Hypothalamus (tissue), 51 donors: ENCODE measurements at regions not wholly inside any gene's neighbourhood (a gene's known extent, or its start where the extent isn't known, plus 50 kb on each side); places are given as distances from the start of the nearest gene placed in this dataset.

Experiments used
- DNase-seq, 51 donors: peaks; one replicate each; lab custom pipeline; 2025; lab: John Stamatoyannopoulos, UW

DNA sequence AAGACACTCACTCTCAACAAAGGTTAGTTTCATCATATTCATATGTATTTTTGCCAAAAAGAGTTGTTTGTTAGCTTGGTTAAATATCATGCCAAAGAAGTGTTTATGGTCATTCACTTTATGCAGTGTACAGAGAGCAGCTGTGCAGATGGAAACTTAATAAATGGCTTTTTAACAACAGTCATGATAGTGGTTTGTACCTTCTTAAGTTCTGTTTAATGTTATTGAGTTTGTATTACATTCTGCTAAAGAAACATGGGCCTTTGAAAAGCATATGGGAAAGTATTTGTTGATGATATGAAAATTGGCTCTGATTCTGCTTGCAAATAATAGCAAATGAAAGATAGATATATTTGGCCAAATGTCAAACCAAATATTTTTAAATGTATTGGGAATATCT, 607.3 kb downstream of the NCAM2 start:
- DNase-seq = no peak

DNA sequence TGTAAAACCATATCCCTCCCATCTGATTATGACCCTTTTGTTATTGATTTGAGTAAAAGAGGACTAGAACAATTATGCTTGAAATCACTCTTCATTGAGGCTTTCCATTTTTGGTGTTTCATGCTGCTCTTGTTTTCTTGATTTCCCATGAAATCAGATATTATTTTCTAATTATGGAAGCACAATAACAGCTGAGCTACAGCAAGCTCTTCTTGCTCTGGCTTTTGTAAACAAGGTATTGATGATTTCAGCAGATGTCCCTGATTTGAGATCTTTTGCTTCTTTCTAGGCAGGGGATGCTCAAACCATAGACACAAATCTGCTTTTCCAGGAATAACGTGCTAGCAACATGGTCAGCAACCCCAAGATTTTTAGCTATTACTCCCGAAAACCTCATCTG, 607.8 kb downstream of the NCAM2 start:
- no peak for DNase-seq

DNA sequence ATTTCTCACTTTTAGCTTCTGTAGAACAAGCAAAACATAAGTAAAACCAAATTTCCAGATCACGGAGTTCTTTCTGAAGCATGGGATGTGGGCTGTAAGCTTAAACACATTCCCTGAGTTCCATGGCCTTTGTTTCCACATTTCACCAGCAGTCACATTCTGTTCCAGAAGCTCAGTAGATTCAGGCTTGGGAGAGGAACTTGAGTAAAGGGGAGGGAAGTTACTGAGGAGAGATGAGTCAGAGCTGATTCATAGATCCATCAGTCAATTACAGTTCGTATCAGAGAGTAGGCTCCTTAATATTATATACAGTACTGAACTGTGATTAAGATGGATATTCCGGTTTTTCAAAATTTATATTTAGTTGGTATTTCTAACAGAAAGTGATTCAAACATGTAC, 614.3 kb downstream of the NCAM2 start:
- DNase-seq = peak in 1 of 51 donors; percentile 36

- DNase-seq = no peak
Measured at GRCh38 chr21:21614966-21615365, 616.8 kb downstream of the NCAM2 start.

- DNase-seq = no peak
Measured at GRCh38 chr21:21622460-21623234, 624.4 kb downstream of the NCAM2 start.

DNA sequence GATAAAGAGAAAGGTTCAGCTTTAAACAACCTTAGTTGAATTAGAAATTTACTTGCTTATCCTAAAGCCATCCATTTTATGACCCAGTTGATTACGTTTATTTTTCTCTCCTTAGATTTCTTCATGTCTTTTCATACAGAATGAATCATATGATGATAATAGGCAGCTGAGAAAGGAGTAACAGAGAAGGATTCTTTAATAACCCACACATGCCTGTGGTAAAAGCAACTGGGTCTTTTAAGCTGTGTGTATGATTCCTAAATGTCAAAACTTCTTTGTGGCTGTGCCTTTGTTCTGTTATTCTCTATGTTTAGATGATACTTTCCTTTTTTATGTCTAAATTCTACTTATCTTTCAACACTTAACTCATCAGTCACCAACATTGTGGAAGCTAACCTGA, 626.5 kb downstream of the NCAM2 start:
- no peak for DNase-seq

- DNase-seq = peak in 2 of 51 donors; percentile 1
Measured at GRCh38 chr21:21631961-21632360, 633.8 kb downstream of the NCAM2 start.

GRCh38 chr21:21632926-21633325, 634.7 kb downstream of the NCAM2 start:
- no peak for DNase-seq

- DNase-seq = no peak
Measured at GRCh38 chr21:21661741-21662140, 663.5 kb downstream of the NCAM2 start.

GRCh38 chr21:21662776-21663175, 664.6 kb downstream of the NCAM2 start:
- DNase-seq = no peak

DNA sequence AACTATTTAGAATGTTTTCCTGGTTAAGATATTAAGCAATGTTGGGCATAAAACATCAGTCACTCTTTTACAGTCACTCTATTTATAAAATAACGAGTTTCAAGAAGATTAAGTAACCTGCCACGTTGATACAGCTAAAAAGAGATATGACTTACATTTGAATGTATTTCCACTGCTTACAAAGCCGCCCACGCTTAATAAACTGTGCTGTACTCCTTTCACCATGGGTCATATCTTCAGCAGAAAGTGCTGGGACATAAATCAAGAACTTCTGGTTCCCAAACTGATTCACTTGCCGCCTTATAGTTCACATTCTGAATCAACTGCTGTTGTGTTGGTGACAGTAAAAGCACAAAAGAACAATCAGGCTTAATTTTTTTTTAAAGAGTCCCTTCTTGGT, 666.7 kb downstream of the NCAM2 start:
- DNase-seq = no peak

GRCh38 chr21:21666689-21667088, 668.5 kb downstream of the NCAM2 start:
- DNase-seq = no peak

GRCh38 chr21:21668198-21668597, 670.0 kb downstream of the NCAM2 start:
- DNase-seq = no peak

DNA sequence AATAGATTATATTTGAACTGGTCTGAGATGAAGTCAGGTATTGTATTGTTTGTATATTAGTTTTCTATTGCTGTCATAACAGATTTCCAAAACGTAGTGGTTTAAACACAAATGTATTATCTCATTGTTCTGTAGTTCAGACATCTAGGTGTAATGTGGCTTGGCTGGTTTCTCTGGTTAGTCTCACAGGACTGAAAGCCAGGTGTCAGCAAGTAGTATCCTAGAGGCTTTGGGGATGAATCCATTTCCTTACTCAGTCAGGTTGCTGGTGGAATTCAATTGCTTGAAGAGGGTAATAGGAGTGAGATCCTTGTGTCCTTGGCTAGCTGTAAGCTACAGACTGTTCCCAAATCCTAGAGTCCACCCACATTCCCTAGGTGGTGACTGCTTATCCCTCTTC, 675.8 kb downstream of the NCAM2 start:
- no peak for DNase-seq

- no peak for DNase-seq
Measured at GRCh38 chr21:21675601-21676000, 677.4 kb downstream of the NCAM2 start.

- DNase-seq = no peak
Measured at GRCh38 chr21:21682172-21682571, 684.0 kb downstream of the NCAM2 start.

- DNase-seq = no peak
Measured at GRCh38 chr21:21688889-21689288, 690.7 kb downstream of the NCAM2 start.

DNA sequence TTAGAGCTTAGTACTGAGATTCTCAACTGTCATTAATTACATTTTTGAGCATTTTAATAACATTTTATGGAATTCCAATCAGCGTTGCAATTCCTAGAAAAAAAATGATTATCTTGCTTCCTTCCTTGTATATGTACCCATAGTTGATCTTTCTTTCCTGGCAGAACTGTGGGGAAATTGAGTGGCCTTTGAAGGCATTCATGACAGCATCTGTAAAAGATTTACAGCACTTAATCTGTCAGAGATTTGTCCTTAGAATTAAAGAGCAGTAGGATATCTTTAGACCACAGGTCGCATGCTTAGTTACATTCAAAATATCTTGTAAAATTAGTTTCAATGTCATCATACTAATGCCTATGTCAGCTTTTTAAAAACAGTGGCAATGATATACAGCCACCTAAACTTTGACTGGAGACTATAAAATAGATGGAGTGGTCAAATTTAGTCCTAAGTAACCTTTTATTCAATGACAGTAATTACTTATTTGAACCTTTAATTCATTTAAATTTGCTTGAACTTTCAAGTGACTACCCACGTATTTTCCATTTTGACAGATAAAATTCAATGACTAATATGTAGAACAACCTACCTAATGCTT, 692.0 kb downstream of the NCAM2 start:
- no peak for DNase-seq

DNA sequence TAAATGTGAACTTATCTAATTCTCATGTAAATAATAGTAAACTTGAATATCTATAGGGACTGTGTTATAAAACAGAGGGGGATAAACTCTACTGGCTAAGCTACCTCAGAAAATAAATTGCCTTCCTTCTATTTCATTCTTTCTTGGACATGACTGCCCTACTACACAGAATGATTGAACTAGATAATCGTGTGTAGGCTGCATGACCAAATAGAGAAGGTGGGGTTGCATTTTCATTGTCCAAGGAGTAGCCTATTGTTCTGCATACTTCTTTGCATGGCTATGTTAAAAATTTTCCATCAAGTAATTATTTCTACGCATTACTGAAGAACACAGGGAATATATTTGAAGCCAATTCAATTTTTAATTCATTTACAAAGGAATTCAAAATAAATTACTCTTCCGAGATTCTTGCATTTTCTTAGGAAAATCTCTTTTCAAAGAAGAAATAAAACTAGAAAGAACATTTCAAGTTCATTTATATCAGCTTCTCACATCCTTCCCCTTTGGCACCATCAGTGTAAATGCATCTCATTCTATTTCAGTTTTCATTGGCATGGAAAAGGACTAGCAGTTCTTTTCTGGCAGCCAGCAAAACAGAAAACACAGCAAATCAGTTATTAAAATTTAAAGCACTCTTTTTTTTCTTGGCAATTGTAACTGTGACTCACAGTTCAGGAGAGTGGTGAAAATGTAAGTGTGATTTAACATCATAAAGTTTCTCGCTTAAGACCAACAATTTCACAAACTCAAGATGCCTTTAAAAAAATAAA, 714.7 kb downstream of the NCAM2 start:
- no peak for DNase-seq

- no peak for DNase-seq
Measured at GRCh38 chr21:21713651-21714180, 715.5 kb downstream of the NCAM2 start.

GRCh38 chr21:21714426-21714825, 716.2 kb downstream of the NCAM2 start:
- no peak for DNase-seq
